Upper lobe of right lung (tissue), 1 donor: ENCODE measurements at regions not wholly inside any gene's neighbourhood (a gene's known extent, or its start where the extent isn't known, plus 50 kb on each side); places are given as distances from the start of the nearest gene placed in this dataset.

Experiments used
- ATAC-seq: fragments of 200-7000 bp; cut with Tn5 transposase; one replicate; pipeline ENCODE4 v1.9.1; 2020; ENCODE audit warnings: mild to moderate bottlenecking, moderate library complexity
- DNase-seq: peaks from one replicate; pipeline ENCODE4 v3.0.0-alpha.2; 2020
- H3K27ac ChIP-seq: fragments of 200-600 bp; one replicate; pipeline ENCODE4 v1.8.0; 2022
- H3K27me3 ChIP-seq: fragments of 200-600 bp; one replicate; pipeline ENCODE4 v1.8.0; 2022; ENCODE audit warnings: mild to moderate bottlenecking
- H3K36me3 ChIP-seq: fragments of 200-600 bp; one replicate; pipeline ENCODE4 v1.8.0; 2022
- H3K4me1 ChIP-seq: fragments of 200-600 bp; one replicate; pipeline ENCODE4 v1.8.0; 2022
- H3K4me3 ChIP-seq: fragments of 200-600 bp; one replicate; pipeline ENCODE4 v1.8.0; 2022; ENCODE audit warnings: mild to moderate bottlenecking
- H3K9me3 ChIP-seq: fragments of 200-600 bp; one replicate; pipeline ENCODE4 v1.8.0; 2022
- CTCF ChIP-seq: fragments of 200-600 bp; IDR thresholded peaks from one replicate; pipeline ENCODE4 v1.8.0; 2022; ENCODE audit warnings: antibody characterized with exemption
- intact Hi-C: fragments of 100-400 bp; cut with DNase I; formaldehyde crosslinking; loops from one replicate; pipeline ENCODE4 v1.11.0; 2022
- donor health status: DM: no; HTN: yes; CAD: no; lungs with severe emphysema.

- ATAC-seq (no peak), DNase-seq (no peak)
- no peaks in the 10 kb centered on the region for H3K36me3 ChIP-seq
- H3K27ac ChIP-seq = no peak overlapping the region
- intact Hi-C loops = no loop called here
- TF ChIP-seq CTCF = no peak
- no peaks in the 10 kb centered on the region for H3K9me3 ChIP-seq
- no peaks in the 10 kb centered on the region for H3K27me3 ChIP-seq
- H3K4me1 ChIP-seq = no peaks in the 10 kb centered on the region
- no peak overlapping the region for H3K4me3 ChIP-seq
Observed at GRCh38 chr1:114314576-114314975, 160.9 kb upstream of the SYT6 start.

DNA sequence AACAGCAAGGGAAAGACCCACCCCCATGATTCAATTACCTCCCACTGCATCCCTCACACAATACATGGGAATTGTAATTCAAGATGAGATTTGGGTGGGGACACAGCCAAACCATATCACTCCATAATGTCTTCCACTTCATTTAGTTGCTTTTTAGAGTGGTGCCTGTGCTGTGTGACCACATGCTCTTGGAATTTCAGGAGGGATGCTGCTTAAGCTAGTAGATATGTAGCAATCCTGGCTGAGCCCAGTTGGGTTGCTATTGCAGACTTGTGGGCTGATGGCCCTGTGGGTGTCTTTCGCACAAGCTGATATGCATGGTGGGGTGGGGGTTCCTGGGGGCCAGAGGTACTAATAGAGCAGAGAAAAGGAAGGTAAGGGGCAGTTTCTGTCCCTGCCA, 160.4 kb upstream of the SYT6 start:
- no peaks in the 10 kb centered on the region for H3K27me3 ChIP-seq
- no peak overlapping the region for H3K4me3 ChIP-seq
- TF ChIP-seq CTCF = no peak
- H3K27ac ChIP-seq = no peak overlapping the region
- ATAC-seq (no peak), DNase-seq (no peak)
- no peaks in the 10 kb centered on the region for H3K4me1 ChIP-seq
- intact Hi-C loops = no loop called here
- no peaks in the 10 kb centered on the region for H3K36me3 ChIP-seq
- no peaks in the 10 kb centered on the region for H3K9me3 ChIP-seq

GRCh38 chr1:114310695-114311271, 157.1 kb upstream of the SYT6 start:
- H3K27ac ChIP-seq = no peak overlapping the region

DNA sequence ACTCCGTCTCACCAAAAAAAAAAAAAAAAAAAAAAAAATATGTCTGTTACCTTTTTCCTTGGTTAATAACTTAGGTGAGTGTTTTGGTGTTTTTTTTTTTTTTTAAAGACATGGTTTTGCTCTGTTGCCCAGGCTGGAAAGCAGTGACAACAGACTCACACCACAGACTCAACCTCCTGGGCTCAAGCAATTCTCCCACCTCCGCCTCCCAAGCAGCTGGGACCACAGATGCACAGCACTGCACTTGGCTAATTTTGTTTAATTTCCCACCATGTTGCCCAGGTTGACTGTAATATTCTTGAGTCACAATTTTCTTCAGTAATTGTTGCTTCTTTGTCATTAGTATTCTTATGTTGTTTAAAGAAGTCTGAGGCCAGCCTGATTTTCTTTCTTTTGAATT, 149.2 kb upstream of the SYT6 start:
- no peak for ATAC-seq
- no peak for TF ChIP-seq CTCF
- no peaks in the 10 kb centered on the region for H3K4me1 ChIP-seq
- no peak overlapping the region for H3K27ac ChIP-seq
- intact Hi-C loops = no loop called here
- H3K9me3 ChIP-seq = no peaks in the 10 kb centered on the region
- no peak for DNase-seq
- no peaks in the 10 kb centered on the region for H3K36me3 ChIP-seq
- no peaks in the 10 kb centered on the region for H3K27me3 ChIP-seq
- H3K4me3 ChIP-seq = no peak overlapping the region

More at GRCh38 chr1:114310695-114311271, 157.1 kb upstream of the SYT6 start:
- ATAC-seq = no peak
- DNase-seq = no peak
- Histone ChIP-seq H3K4me1 (no peaks in the 10 kb centered on the region), H3K36me3 (no peaks in the 10 kb centered on the region), H3K4me3 (no peak overlapping the region), H3K9me3 (no peaks in the 10 kb centered on the region), H3K27me3 (no peaks in the 10 kb centered on the region)
- TF ChIP-seq CTCF = no peak
- intact Hi-C loops = no loop called here

- Histone ChIP-seq H3K27ac (no peak overlapping the region), H3K9me3 (no peaks in the 10 kb centered on the region), H3K27me3 (no peaks in the 10 kb centered on the region), H3K4me3 (no peak overlapping the region), H3K4me1 (no peaks in the 10 kb centered on the region), H3K36me3 (no peaks in the 10 kb centered on the region)
- intact Hi-C loops = no loop called here
- TF ChIP-seq CTCF = peak; percentile 19
- ATAC-seq = peak; percentile 41
- no peak for DNase-seq
Observed at GRCh38 chr1:114299331-114299975, 145.8 kb upstream of the SYT6 start.
